SU-DHL-6 (cell line): ENCODE measurements at regions not wholly inside any gene's neighbourhood (a gene's known extent, or its start where the extent isn't known, plus 50 kb on each side); places are given as distances from the start of the nearest gene placed in this dataset.

Experiments
- H2AFZ ChIP-seq: fragments of 200-600 bp; sonication (generic); 2 replicates; pipeline ENCODE4 v1.6.1; 2014; ENCODE audit warnings: low read depth, mild to moderate bottlenecking, moderate library complexity, mixed read lengths, antibody characterized with exemption, low read length; ENCODE audit not compliant: severe bottlenecking
- H3F3A ChIP-seq: fragments of 200-600 bp; shearing (Covaris generic); 2 replicates; pipeline ENCODE4 v1.6.0; 2016; ENCODE audit warnings: antibody characterized with exemption, mild to moderate bottlenecking; ENCODE audit not compliant: insufficient read depth
- H3K27ac ChIP-seq: fragments of 200-600 bp; sonication (generic); 2 replicates; pipeline ENCODE4 v1.5.1; 2016; ENCODE audit warnings: low read depth, mild to moderate bottlenecking, low read length, moderate library complexity, mixed read lengths
- H3K27me3 ChIP-seq: fragments of 200-600 bp; sonication (generic), shearing (Covaris generic); 2 replicates; pipeline ENCODE4 v1.6.0; 2014; ENCODE audit warnings: mild to moderate bottlenecking, low read length
- H3K36me3 ChIP-seq: fragments of 200-600 bp; sonication (generic); 2 replicates; pipeline ENCODE4 v1.6.1; 2014; ENCODE audit warnings: mild to moderate bottlenecking, low read length, mixed read lengths
- H3K4me2 ChIP-seq: fragments of 300-600, 200-600 bp; shearing (Covaris generic), sonication (generic); 2 replicates; pipeline ENCODE4 v1.6.0; 2014; ENCODE audit warnings: low read length, low read depth, mild to moderate bottlenecking; ENCODE audit not compliant: poor library complexity, severe bottlenecking
- H3K4me3 ChIP-seq: fragments of 200-600 bp; sonication (generic); 2 replicates; pipeline ENCODE4 v1.5.1; 2014; ENCODE audit warnings: antibody characterized with exemption, low read length, mild to moderate bottlenecking, mixed read lengths; ENCODE audit not compliant: insufficient read depth, poor library complexity, severe bottlenecking
- H3K79me2 ChIP-seq: fragments of 200-600 bp; sonication (generic); 2 replicates; pipeline ENCODE4 v1.6.1; 2014; ENCODE audit warnings: mild to moderate bottlenecking, low read length, moderate library complexity; ENCODE audit not compliant: insufficient read depth
- H3K9ac ChIP-seq: fragments of 200-600 bp; sonication (generic); 2 replicates; pipeline ENCODE4 v1.7.0; 2014; ENCODE audit warnings: mild to moderate bottlenecking, low read length
- H3K9me2 ChIP-seq: fragments of 200-600 bp; sonication (generic); replicated peaks from 2 replicates; pipeline ENCODE4 v1.6.1; 2014; ENCODE audit warnings: low read length; ENCODE audit not compliant: insufficient read depth
- H3K9me3 ChIP-seq: fragments of 200-600 bp; sonication (generic); 2 replicates; pipeline ENCODE4 v1.6.1; 2014; ENCODE audit warnings: low read length, mixed read lengths; ENCODE audit not compliant: insufficient read depth
- H4K20me1 ChIP-seq: fragments of 200-600 bp; sonication (generic); 2 replicates; pipeline ENCODE4 v1.6.1; 2014; ENCODE audit warnings: low read depth, mild to moderate bottlenecking, antibody characterized with exemption, low read length, moderate library complexity, mixed read lengths
- CTCF ChIP-seq: fragments of 200-600 bp; sonication (generic); IDR thresholded peaks from one replicate; pipeline ENCODE4 v1.5.1; 2017; ENCODE audit warnings: antibody characterized with exemption, mild to moderate bottlenecking, low read length, moderate library complexity; ENCODE audit not compliant: insufficient read depth, poor library complexity, severe bottlenecking
- EZH2phosphoT487 ChIP-seq: fragments of 200-600 bp; sonication (generic), shearing (Covaris generic); conservative IDR thresholded peaks from 2 replicates; pipeline ENCODE4 v1.6.1; 2018; ENCODE audit warnings: mild to moderate bottlenecking, antibody characterized with exemption, low read length, moderate library complexity, mixed read lengths

- H3K9me3 ChIP-seq: no peaks in the 10 kb centered on the region
- no peak overlapping the region for H3K9ac ChIP-seq
- H2AFZ ChIP-seq: no peak overlapping the region
- H3K79me2 ChIP-seq: no peaks in the 10 kb centered on the region
- no peak for TF ChIP-seq EZH2phosphoT487
- no peak for TF ChIP-seq CTCF
- no peaks in the 10 kb centered on the region; the same call in 1 of the 2 replicates for H3K27me3 ChIP-seq
- H4K20me1 ChIP-seq: no peaks in the 10 kb centered on the region
- no peak overlapping the region for H3K27ac ChIP-seq
- H3K36me3 ChIP-seq: no peaks in the 10 kb centered on the region
- no peaks in the 10 kb centered on the region for H3K9me2 ChIP-seq
- no peaks in the 10 kb centered on the region for H3F3A ChIP-seq
- no peak overlapping the region for H3K4me2 ChIP-seq
- H3K4me3 ChIP-seq: no peak overlapping the region
Measured at GRCh38 chr11:122181893-122182292, 65.9 kb upstream of the BLID start.

- H3K27ac ChIP-seq: no peak overlapping the region
- TF ChIP-seq CTCF (no peak), EZH2phosphoT487 (no peak)
- no peak overlapping the region for H3K4me2 ChIP-seq
- H3K36me3 ChIP-seq: no peaks in the 10 kb centered on the region
- no peaks in the 10 kb centered on the region for H3K9me3 ChIP-seq
- no peaks in the 10 kb centered on the region for H3K79me2 ChIP-seq
- no peak overlapping the region for H2AFZ ChIP-seq
- no peaks in the 10 kb centered on the region for H3K27me3 ChIP-seq
- no peak overlapping the region for H3K4me3 ChIP-seq
- no peaks in the 10 kb centered on the region for H3F3A ChIP-seq
- H3K9me2 ChIP-seq: no peaks in the 10 kb centered on the region
- H3K9ac ChIP-seq: no peak overlapping the region
- H4K20me1 ChIP-seq: no peaks in the 10 kb centered on the region
Measured at GRCh38 chr11:122181372-122181771, 65.4 kb upstream of the BLID start.

DNA sequence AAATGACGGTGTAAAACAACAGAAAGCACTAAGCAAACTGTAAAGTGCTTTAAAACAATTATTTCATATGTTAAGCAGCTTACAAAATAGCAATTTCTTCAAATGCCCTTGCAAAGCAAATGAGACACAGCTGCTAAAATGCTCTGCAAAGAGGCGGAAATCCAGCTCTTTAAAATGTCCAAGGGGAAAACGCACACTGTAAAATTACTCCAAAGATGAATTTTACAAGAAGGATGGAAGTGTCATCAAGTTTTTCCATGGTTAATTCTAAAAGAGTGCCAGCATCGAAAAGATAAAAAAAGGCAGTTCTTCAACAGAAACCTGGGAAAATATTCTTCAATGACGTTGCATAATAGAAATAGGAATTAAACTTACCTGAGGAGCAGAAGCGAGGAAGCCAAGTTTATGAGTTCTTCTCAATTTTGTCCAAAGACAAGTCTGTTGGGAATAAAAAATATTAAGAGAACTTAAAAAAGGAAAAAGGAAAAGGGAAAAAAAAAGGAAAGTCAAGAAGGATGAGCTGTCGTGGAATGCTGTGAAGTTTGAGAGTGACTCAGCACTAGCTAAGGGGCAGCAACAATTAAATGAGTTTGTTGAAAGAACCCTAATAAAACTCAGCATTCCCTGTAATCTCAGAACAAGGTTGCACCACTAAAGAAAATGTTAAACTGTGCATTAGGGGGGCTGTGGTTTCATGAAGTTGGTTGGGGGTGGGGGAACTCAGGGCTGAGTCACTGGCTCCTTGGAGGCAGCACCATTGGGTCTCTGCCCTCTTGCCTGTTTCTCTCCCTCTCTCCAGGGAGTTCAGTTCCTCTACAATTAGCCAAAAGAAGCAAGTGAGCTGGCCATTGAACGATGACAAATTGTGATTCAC is 64.2 kb upstream of the BLID start:
- no peaks in the 10 kb centered on the region for H3K36me3 ChIP-seq
- H3K27ac ChIP-seq: no peak overlapping the region
- H3K4me3 ChIP-seq: no peak overlapping the region
- H4K20me1 ChIP-seq: no peaks in the 10 kb centered on the region
- no peak overlapping the region for H3K9ac ChIP-seq
- H3K4me2 ChIP-seq: no peak overlapping the region
- no peaks in the 10 kb centered on the region for H3K9me3 ChIP-seq
- no peaks in the 10 kb centered on the region for H3K9me2 ChIP-seq
- no peak overlapping the region for H2AFZ ChIP-seq
- no peaks in the 10 kb centered on the region for H3F3A ChIP-seq
- H3K27me3 ChIP-seq: no peaks in the 10 kb centered on the region
- TF ChIP-seq EZH2phosphoT487: no peak
- TF ChIP-seq CTCF: no peak
- H3K79me2 ChIP-seq: no peaks in the 10 kb centered on the region
